HTR-8/SVneo (cell line): ENCODE measurements at regions not wholly inside any gene's neighbourhood (a gene's known extent, or its start where the extent isn't known, plus 50 kb on each side); places are given as distances from the start of the nearest gene placed in this dataset.

Experiments used
- DNase-seq: peaks from one replicate; pipeline ENCODE4 v3.0.0; 2011; ENCODE audit warnings: low spot score, mixed read lengths; ENCODE audit not compliant: insufficient read length
- FAIRE-seq: peaks from 2 replicates; lab custom pipeline; 2011; peaks lifted over from hg19 to GRCh38; lab: Jason Lieb, UNC

- FAIRE-seq, result no peak
- no peak for DNase-seq
These were observed 64.2 kb downstream of the SCG2 start for GRCh38 chr2:223537651-223538601.

DNA sequence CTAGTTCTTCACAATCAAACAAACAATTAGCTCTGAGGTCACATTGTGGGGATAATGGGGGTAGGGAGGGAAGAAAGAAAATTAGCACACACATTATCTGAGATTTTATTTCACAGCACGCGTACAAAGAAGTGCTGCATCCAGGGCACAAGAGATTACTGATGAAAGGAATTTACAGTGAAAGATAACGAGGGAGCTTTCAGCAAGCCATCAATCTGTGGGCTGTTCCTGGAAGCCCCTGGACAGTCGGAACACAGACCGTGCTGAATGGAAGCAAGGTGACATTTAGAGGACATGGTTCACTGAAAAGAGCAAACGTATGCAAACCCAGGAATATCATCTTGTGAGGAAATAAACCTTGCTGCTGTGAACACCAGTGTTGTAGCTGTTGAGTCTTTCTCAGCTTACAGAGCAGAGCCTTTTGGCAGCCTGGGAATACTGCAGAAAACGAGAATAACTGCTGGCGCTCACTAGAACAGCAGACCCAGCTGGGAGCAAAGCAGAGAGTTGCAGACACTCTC is 63.2 kb downstream of the SCG2 start:
- peak; percentile 16 for FAIRE-seq
- DNase-seq, result no peak

DNA sequence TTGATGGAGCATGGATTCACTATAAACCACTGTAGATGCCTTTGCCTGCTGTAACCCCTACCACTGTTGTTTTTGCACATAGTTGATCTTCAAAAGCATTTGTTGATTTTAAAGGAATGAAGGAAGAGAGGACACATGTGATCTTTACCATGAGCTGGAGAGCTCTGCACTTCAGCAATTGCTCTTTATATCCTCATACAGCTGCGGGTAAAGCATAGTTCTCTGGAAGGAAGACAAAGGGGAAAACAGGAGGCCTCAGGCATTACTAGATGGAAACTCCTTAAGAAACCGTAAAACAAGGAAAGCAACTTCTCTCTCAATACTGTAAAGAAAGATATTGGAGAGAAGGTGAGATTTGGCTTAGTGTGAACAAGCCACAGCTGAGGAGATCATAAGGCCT is 60.6 kb downstream of the SCG2 start:
- DNase-seq (no peak), FAIRE-seq (no peak)

DNA sequence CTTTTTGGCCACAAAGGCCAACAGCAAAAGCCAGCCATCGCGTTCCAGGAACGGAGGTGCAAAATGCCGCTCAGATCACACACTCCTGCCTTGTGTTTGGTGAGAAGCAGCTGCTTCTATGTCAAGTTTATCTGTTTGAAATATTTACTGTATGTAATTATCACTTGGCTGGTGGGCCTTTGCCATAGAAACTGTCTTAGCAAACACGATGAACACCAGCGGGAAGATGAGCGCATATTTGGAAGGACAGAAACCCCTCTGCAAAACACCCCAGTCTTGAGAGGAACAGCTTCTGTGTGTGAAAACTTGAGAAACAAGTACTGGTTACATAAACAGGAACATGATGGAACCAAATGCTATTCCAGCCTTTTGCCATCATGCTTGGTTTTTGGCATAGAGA is 59.7 kb downstream of the SCG2 start:
- FAIRE-seq (no peak), DNase-seq (no peak)

GRCh38 chr2:223545406-223545805 is 56.8 kb downstream of the SCG2 start:
- no peak for FAIRE-seq

GRCh38 chr2:223545830-223546229 is 56.3 kb downstream of the SCG2 start:
- FAIRE-seq (peak; percentile 60), DNase-seq (no peak)

More at GRCh38 chr2:223545406-223545805, 56.8 kb downstream of the SCG2 start:
- no peak for DNase-seq
